Activated naive CD4-positive, alpha-beta T cell treated with anti-CD3 and anti-CD28 coated beads for 36 hours (primary cell): ENCODE measurements at regions not wholly inside any gene's neighbourhood (a gene's known extent, or its start where the extent isn't known, plus 50 kb on each side); places are given as distances from the start of the nearest gene placed in this dataset.

ENCODE experiments used
- CTCF ChIA-PET: fragments of 350-600 bp; sonication (Branson Sonifier 250); formaldehyde crosslinking; loops from one replicate; lab custom pipeline; 2021; ENCODE audit warnings: antibody characterized with exemption; lab: Charles Lee
- DNase-seq: peaks from one replicate; pipeline ENCODE4 v3.0.0-alpha.2; 2020
- H3K27ac Mint-ChIP-seq: one replicate; pipeline ENCODE4 v1.8.0; 2021; ENCODE audit warnings: mild to moderate bottlenecking, mixed read lengths
- H3K27me3 Mint-ChIP-seq: one replicate; pipeline ENCODE4 v1.8.0; 2021; ENCODE audit warnings: low read depth, mixed read lengths
- H3K36me3 Mint-ChIP-seq: one replicate; pipeline ENCODE4 v1.8.0; 2021; ENCODE audit warnings: low read depth, mixed read lengths
- H3K4me1 Mint-ChIP-seq: one replicate; pipeline ENCODE4 v1.8.0; 2021; ENCODE audit warnings: low read depth, mixed read lengths
- H3K4me3 Mint-ChIP-seq: one replicate; pipeline ENCODE4 v1.8.0; 2021; ENCODE audit warnings: mild to moderate bottlenecking, moderate library complexity, mixed read lengths
- H3K9me3 Mint-ChIP-seq: one replicate; pipeline ENCODE4 v1.8.0; 2021; ENCODE audit warnings: mixed read lengths
- intact Hi-C: fragments of 100-400 bp; cut with micrococcal nuclease; formaldehyde crosslinking; loops from one replicate; pipeline ENCODE4 v1.15.1; 2023

DNA sequence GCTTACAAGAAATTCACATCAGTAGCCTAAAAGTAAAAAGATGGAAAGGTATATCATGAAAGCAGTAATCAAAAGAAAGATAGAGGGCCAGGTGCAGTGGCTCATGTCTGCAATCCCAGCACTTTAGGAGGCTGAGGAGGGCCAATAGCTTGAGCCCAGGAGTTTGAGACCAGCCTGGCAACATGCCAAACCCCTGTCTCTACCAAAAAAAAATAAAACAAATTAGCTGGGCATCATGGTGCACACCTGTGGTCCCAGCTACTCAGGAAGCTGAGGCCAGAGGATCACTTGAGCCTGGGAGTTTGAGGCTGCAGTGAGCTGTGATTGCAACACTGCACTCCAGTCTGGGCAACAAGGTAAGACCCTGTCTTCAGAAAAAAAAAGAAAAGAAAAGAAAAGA lies 55.5 kb downstream of the GSPT2 start:
- H3K27me3 Mint-ChIP-seq, result no peaks in the 10 kb centered on the region
- H3K36me3 Mint-ChIP-seq, result peaks cover 3% of the 10 kb centered on the region
- CTCF ChIA-PET, result no interaction called here
- H3K9me3 Mint-ChIP-seq, result no peaks in the 10 kb centered on the region
- H3K4me3 Mint-ChIP-seq, result no peak overlapping the region
- peaks cover 5% of the 10 kb centered on the region for H3K4me1 Mint-ChIP-seq
- intact Hi-C loops, result no loop called here
- DNase-seq, result no peak
- no peak overlapping the region for H3K27ac Mint-ChIP-seq

DNA sequence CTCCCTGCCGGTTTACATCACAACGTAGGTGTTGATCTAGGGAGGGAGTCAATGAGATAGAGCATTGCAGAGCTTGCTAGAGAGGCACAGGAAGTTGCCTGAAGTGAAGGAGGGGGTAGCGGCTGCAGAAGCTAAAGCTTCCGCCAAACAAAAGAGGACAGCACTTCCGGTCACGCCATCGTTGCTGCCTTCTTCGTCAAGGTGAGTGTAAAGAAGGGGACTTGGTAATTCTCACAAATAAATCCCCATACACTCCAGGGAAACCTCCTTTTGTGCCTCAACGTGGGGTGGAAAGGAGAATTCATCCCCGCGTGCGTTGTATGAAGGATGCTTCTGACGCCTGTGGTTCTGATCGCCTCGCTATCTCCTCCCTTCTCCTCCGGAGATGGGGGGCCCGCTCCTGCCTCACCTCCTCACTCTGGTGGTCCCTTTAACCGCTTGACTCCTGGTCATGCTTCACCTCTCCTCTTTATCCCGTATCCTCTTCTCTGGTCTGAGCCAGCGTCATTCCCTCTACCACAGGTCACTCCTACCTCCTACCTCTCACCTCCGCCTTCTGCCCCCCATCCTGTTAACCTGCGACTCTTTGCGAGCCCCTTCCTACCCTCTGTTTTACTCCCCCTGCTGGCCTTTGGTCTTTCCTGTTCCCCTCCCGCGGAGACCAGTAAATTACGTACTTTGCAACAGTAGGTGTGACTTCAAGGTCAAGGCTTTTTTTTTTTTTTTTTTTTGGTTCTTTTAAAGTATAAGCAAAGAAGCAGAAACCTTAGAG lies 59.9 kb downstream of the GSPT2 start:
- CTCF ChIA-PET, result interaction anchor here (0.6 kb wide), 1 partner anchor 1804 kb away, joined by 3 read pairs; no protein-coding TSS in a partner anchor
- DNase-seq, result peak; percentile 70
- no peaks in the 10 kb centered on the region for H3K9me3 Mint-ChIP-seq
- H3K4me3 Mint-ChIP-seq, result peak overlapping the region; percentile 98
- H3K4me1 Mint-ChIP-seq, result peaks cover 21% of the 10 kb centered on the region
- peak overlapping the region; percentile 97 for H3K27ac Mint-ChIP-seq
- peaks cover 10% of the 10 kb centered on the region for H3K36me3 Mint-ChIP-seq
- H3K27me3 Mint-ChIP-seq, result no peaks in the 10 kb centered on the region
- intact Hi-C loops, result loop anchor here (1.0 to 5.0 kb wide), 3 partner anchors 60 to 459 kb away; partner anchors contain the start of gene GSPT2

DNA sequence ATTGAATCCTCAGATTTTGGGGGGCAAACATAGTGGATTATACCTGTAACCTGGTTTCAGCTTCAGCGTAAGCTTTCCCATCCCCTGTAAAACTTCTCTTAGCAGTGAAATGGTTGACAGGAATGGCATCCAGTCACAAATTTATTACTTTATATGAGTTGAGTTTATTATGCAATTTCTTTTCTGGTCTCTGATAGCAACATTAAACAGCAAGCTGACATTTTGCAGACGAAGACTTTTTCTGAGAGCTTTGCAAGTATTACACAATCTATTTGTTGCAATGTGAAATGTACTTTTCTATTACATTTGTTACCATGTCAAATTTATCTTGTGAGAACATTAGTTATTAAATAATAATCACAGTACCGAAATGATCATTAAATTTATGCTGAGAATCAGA lies 60.6 kb downstream of the GSPT2 start:
- peaks cover 23% of the 10 kb centered on the region for H3K4me1 Mint-ChIP-seq
- H3K4me3 Mint-ChIP-seq, result peak overlapping the region; percentile 51
- H3K27me3 Mint-ChIP-seq, result no peaks in the 10 kb centered on the region
- peaks cover 10% of the 10 kb centered on the region for H3K36me3 Mint-ChIP-seq
- DNase-seq, result no peak
- intact Hi-C loops, result loop anchor here (1.0 to 5.0 kb wide), 3 partner anchors 61 to 458 kb away; partner anchors contain the start of gene GSPT2
- peak overlapping the region; percentile 59 for H3K27ac Mint-ChIP-seq
- CTCF ChIA-PET, result interaction anchor here (0.7 kb wide), 1 partner anchor 292 kb away, joined by 4 read pairs; no protein-coding TSS in a partner anchor
- no peaks in the 10 kb centered on the region for H3K9me3 Mint-ChIP-seq

DNA sequence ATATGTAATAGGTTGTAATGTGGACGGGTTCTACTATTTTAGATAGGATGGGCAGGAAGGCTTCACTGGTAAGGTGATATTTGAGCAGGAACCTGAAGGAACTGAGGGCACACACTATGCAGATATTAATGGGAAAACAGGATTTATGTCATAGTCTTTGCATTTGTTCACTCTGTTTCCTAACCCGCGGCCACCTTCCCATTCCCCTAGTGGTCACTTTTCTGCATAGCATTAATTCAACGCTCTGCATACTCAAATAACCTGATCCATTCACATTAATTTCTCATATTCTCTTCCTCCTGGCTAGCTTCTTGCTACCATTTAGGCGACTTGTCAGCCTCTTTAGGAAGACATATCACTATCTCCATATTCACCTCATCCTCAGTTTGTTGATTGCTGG lies 61.5 kb downstream of the GSPT2 start:
- no peak overlapping the region for H3K27ac Mint-ChIP-seq
- intact Hi-C loops, result loop anchor here (5.0 kb wide), 1 partner anchor 458 kb away; no protein-coding TSS in a partner anchor
- CTCF ChIA-PET, result interaction anchor here (0.7 kb wide), 1 partner anchor 291 kb away, joined by 4 read pairs; no protein-coding TSS in a partner anchor

DNA sequence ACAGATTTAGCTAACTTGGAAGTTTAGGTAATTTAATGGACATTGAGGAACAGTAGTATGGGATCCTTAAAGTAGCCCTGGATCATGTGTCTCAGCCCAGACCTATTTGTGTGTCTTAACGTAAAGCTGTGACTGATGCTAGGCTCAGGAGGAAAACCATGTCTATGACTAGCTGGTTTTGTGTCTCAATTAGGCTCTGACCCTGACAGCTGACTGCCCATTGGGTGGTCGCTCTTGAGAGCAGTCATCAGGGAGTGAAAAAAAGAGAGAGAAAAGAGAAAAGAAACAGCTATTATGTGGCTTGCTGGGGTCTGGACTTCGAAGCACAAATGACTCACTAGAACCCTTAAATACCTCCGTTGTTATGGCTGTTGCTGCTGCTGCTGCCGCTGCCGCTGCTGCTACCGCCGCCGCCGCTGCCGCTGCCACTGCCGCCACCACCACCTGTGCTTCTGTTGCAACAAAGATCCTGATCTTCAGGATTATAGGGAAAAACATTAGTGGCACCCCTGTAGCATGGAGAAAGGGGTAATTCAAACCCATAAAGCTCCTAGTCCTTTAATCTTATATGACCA lies 70.7 kb downstream of the GSPT2 start:
- Mint-ChIP-seq H3K4me3 (no peak overlapping the region), H3K4me1 (peaks cover 19% of the 10 kb centered on the region), H3K9me3 (no peaks in the 10 kb centered on the region), H3K27me3 (no peaks in the 10 kb centered on the region), H3K27ac (no peak overlapping the region), H3K36me3 (peaks cover 24% of the 10 kb centered on the region)
- CTCF ChIA-PET, result no interaction called here
- intact Hi-C loops, result no loop called here
- no peak for DNase-seq

More for the DNA sequence above, 61.5 kb downstream of the GSPT2 start:
- H3K27me3 Mint-ChIP-seq, result no peaks in the 10 kb centered on the region
- H3K4me1 Mint-ChIP-seq, result peaks cover 23% of the 10 kb centered on the region
- DNase-seq, result no peak
- H3K36me3 Mint-ChIP-seq, result peaks cover 10% of the 10 kb centered on the region
- H3K4me3 Mint-ChIP-seq, result no peak overlapping the region
- H3K9me3 Mint-ChIP-seq, result no peaks in the 10 kb centered on the region

DNA sequence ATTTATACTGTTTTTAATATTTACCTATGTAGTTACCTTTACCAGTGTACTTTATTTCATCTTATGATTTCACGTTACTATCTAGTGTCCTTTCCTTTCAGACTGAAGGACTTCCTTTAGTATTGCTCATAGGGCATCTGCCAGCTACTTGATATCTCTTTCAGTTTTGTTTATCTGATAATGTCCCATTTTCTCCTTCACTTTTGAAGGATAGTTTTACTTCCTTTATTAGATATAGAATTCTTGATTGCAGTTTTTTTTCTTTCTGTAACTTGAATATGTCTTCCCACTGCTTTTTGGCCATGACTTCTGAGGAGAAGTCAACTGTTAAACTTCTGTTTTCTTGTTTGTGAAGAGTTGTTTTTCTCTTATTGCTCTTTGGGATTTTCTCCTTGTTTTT lies 69.4 kb upstream of the MAGED1 start:
- CTCF ChIA-PET, result no interaction called here
- H3K36me3 Mint-ChIP-seq, result peaks cover 3% of the 10 kb centered on the region
- H3K4me3 Mint-ChIP-seq, result no peak overlapping the region
- H3K27me3 Mint-ChIP-seq, result no peaks in the 10 kb centered on the region
- intact Hi-C loops, result no loop called here
- DNase-seq, result no peak
- H3K9me3 Mint-ChIP-seq, result no peaks in the 10 kb centered on the region
- H3K27ac Mint-ChIP-seq, result no peak overlapping the region
- H3K4me1 Mint-ChIP-seq, result peaks cover 57% of the 10 kb centered on the region

DNA sequence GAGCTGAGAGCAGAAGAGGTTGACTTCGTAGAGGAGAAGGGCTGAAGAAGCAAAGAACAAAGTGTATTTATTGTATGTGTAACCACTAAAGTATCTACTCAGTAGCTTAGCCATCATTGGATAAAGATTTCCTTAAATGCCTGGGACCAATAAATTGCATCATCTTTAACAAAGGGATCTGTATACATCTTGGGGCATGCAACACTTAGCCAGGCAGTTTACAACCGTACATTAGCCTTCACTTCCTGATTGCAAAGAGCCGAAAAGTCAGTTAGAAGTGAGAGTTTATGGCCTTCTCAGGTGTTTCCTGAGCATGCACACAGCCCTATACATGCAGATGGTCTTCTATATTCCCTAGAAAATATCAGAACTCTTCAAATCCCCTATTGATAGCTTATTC lies 68.0 kb upstream of the MAGED1 start:
- Mint-ChIP-seq H3K27ac (no peak overlapping the region), H3K27me3 (no peaks in the 10 kb centered on the region), H3K36me3 (peaks cover 1% of the 10 kb centered on the region), H3K4me3 (no peak overlapping the region), H3K4me1 (peaks cover 53% of the 10 kb centered on the region), H3K9me3 (no peaks in the 10 kb centered on the region)
- CTCF ChIA-PET, result no interaction called here
- no peak for DNase-seq
- intact Hi-C loops, result no loop called here

DNA sequence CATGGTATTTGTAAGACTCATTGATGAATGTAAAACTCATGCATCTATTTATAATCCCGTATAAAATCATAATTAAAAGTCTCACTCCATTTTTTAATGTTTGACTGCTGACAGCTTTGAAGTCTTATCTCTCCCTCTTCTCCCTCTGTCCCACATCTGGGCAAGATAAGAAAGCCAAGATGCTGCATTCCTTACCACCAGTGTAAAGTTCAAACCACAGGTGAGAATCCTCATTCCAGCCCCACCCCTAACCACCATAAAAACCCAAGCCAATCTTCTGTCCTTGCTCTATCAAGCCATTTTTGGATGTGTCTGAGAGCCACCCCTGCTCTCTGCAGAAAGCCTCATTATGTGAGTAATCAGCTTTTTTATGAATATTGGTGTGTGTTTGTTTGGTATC lies 59.3 kb upstream of the MAGED1 start:
- no peaks in the 10 kb centered on the region for H3K27me3 Mint-ChIP-seq
- no peak for DNase-seq
- H3K9me3 Mint-ChIP-seq, result no peaks in the 10 kb centered on the region
- no peak overlapping the region for H3K27ac Mint-ChIP-seq
- no peak overlapping the region for H3K4me3 Mint-ChIP-seq
- intact Hi-C loops, result no loop called here
- CTCF ChIA-PET, result interaction anchor here (0.6 kb wide), 1 partner anchor 443 kb away, joined by 3 read pairs; no protein-coding TSS in a partner anchor
- H3K4me1 Mint-ChIP-seq, result peaks cover 13% of the 10 kb centered on the region
- H3K36me3 Mint-ChIP-seq, result peaks cover 19% of the 10 kb centered on the region

DNA sequence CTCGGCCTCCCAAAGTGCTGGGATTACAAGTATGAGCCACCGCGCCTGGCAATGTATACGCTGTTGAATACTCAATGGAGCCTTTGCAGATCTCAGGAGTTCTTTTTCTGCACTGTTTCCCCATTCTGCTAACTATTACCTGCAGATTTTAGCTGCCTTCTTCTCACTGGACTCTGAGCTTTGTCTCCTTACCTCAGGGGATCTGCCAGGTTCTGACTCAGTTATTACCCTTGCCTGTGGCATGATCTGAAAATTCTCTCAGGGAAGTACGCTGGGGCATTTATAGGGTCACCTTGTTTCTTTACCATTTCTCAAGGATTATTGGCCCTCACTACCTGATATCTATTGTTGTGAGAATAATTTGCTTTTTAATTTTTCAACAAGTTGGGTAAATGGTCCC lies 56.6 kb upstream of the MAGED1 start:
- no peak for DNase-seq
- intact Hi-C loops, result no loop called here
- peaks cover 13% of the 10 kb centered on the region for H3K4me1 Mint-ChIP-seq
- H3K27me3 Mint-ChIP-seq, result no peaks in the 10 kb centered on the region
- H3K27ac Mint-ChIP-seq, result no peak overlapping the region
- no peaks in the 10 kb centered on the region for H3K9me3 Mint-ChIP-seq
- CTCF ChIA-PET, result no interaction called here
- H3K4me3 Mint-ChIP-seq, result no peak overlapping the region
- H3K36me3 Mint-ChIP-seq, result peaks cover 18% of the 10 kb centered on the region

DNA sequence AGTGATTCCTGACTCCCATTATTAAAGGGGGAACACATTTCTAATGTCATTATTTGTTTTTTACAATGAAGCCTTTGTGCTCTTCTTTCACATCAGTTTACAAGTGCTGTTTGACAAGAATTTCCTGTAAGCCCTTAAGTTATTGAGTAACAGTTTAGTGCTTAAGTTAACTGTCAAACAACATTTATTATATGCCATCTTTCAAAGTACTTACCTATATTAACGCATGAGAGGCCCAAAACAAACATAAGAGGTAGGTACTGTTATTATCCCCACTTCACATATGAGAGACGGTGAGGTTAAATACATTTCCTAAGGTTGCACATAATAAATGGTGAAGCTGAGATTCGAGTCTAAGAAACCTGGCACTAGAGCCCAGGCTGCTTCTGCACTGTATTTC lies 56.0 kb upstream of the MAGED1 start:
- intact Hi-C loops, result no loop called here
- Mint-ChIP-seq H3K9me3 (no peaks in the 10 kb centered on the region), H3K27me3 (no peaks in the 10 kb centered on the region), H3K4me3 (no peak overlapping the region), H3K36me3 (peaks cover 15% of the 10 kb centered on the region), H3K27ac (no peak overlapping the region), H3K4me1 (peaks cover 10% of the 10 kb centered on the region)
- CTCF ChIA-PET, result no interaction called here
- no peak for DNase-seq

DNA sequence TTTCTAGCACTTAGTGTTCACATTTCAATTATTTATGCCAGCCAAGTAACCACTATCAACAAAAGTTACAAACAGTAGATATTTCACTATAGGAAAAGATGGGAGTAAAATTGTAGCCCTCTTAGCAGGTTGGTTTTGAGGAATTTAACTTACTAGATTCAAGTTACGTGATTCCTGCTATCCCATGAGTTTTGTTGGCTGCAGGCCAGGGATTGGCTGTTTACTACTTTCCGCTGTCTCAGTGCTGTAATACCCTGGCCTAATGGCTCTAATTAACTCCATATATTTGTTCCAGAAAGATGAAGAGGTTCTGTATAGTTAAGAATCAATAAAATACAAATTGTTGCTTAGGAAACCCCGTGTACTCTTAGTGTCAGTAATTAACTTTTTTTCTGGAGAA lies 55.5 kb upstream of the MAGED1 start:
- no peak overlapping the region for H3K27ac Mint-ChIP-seq
- H3K9me3 Mint-ChIP-seq, result no peaks in the 10 kb centered on the region
- no peak for DNase-seq
- CTCF ChIA-PET, result no interaction called here
- no peaks in the 10 kb centered on the region for H3K27me3 Mint-ChIP-seq
- H3K4me3 Mint-ChIP-seq, result no peak overlapping the region
- peaks cover 14% of the 10 kb centered on the region for H3K36me3 Mint-ChIP-seq
- intact Hi-C loops, result no loop called here
- H3K4me1 Mint-ChIP-seq, result peaks cover 8% of the 10 kb centered on the region
